ENCODE measurements at regions not wholly inside any gene's neighbourhood (a gene's known extent, or its start where the extent isn't known, plus 50 kb on each side); places are given as distances from the start of the nearest gene placed in this dataset.

GRCh38 chr16:79843145-79843544 lies 242.6 kb upstream of the MAF start:
- no peaks in the 10 kb centered on the region for H3F3A ChIP-seq (ENCODE audit: insufficient read depth, low read depth)
- H3K79me2 ChIP-seq (ENCODE audit: low read depth): no peaks in the 10 kb centered on the region
- no peaks in the 10 kb centered on the region for H4K20me1 ChIP-seq (ENCODE audit: insufficient read depth)
- no TSS peak for BruUV-seq (replicated peaks)
- ChIA-PET CTCF (no interaction called here), POLR2A (ENCODE audit: unreplicated experiment) (no interaction called here)
- no peak overlapping the region for H3K4me3 ChIP-seq
- H3K27me3 ChIP-seq (ENCODE audit: insufficient read depth, low read depth): peaks cover 80% of the 10 kb centered on the region
- intact Hi-C loops (cut with micrococcal nuclease; ENCODE audit: unreplicated experiment): no loop called here
- H3K27ac ChIP-seq: no peak overlapping the region
- no peaks in the 10 kb centered on the region for H3K9me2 ChIP-seq (ENCODE audit: insufficient read depth)
- no peaks in the 10 kb centered on the region for H3K9me3 ChIP-seq (ENCODE audit: insufficient read depth, low read depth)
- no peak for DNase-seq
- H3K36me3 ChIP-seq (ENCODE audit: low read depth): no peaks in the 10 kb centered on the region
- TF ChIP-seq EZH2 (IDR thresholded peaks at IDR 0.05; ENCODE audit: low read depth): no peak
- no peak for TF ChIP-seq CTCF (conservative IDR thresholded peaks at IDR 0.05)
- H2AFZ ChIP-seq: no peak overlapping the region
- H3K4me1 ChIP-seq (replicated peaks; ENCODE audit: insufficient read depth): no peaks in the 10 kb centered on the region
- no peak overlapping the region for H3K4me2 ChIP-seq

- no peaks in the 10 kb centered on the region for H3K4me1 ChIP-seq (replicated peaks; ENCODE audit: insufficient read depth)
- H3K27me3 ChIP-seq (ENCODE audit: insufficient read depth, low read depth): peaks cover 85% of the 10 kb centered on the region
- ChIA-PET CTCF (no interaction called here), POLR2A (ENCODE audit: unreplicated experiment) (no interaction called here)
- no peak for TF ChIP-seq EZH2 (IDR thresholded peaks at IDR 0.05; ENCODE audit: low read depth)
- TF ChIP-seq CTCF (conservative IDR thresholded peaks at IDR 0.05): no peak
- no peaks in the 10 kb centered on the region for H4K20me1 ChIP-seq (ENCODE audit: insufficient read depth)
- no peak for DNase-seq
- no peak overlapping the region for H3K27ac ChIP-seq
- BruUV-seq (replicated peaks): no TSS peak
- no peaks in the 10 kb centered on the region for H3K36me3 ChIP-seq (ENCODE audit: low read depth)
- H3F3A ChIP-seq (ENCODE audit: insufficient read depth, low read depth): no peaks in the 10 kb centered on the region
- no peaks in the 10 kb centered on the region for H3K79me2 ChIP-seq (ENCODE audit: low read depth)
- H3K9me3 ChIP-seq (ENCODE audit: insufficient read depth, low read depth): no peaks in the 10 kb centered on the region
- no peaks in the 10 kb centered on the region for H3K9me2 ChIP-seq (ENCODE audit: insufficient read depth)
- no peak overlapping the region for H2AFZ ChIP-seq
- intact Hi-C loops (cut with micrococcal nuclease; ENCODE audit: unreplicated experiment): no loop called here
- no peak overlapping the region for H3K4me3 ChIP-seq
- no peak overlapping the region for H3K4me2 ChIP-seq
Measured at GRCh38 chr16:79842197-79842596, 241.7 kb upstream of the MAF start.

GRCh38 chr16:79839466-79840341 lies 239.2 kb upstream of the MAF start:
- Histone ChIP-seq H3K79me2 (ENCODE audit: low read depth) (no peaks in the 10 kb centered on the region), H3K4me2 (no peak overlapping the region), H3K27me3 (ENCODE audit: insufficient read depth, low read depth) (peaks cover 85% of the 10 kb centered on the region), H3K36me3 (ENCODE audit: low read depth) (no peaks in the 10 kb centered on the region), H3F3A (ENCODE audit: insufficient read depth, low read depth) (no peaks in the 10 kb centered on the region), H4K20me1 (ENCODE audit: insufficient read depth) (no peaks in the 10 kb centered on the region), H3K9me2 (ENCODE audit: insufficient read depth) (no peaks in the 10 kb centered on the region; the same call in 1 of the 2 replicates), H3K9me3 (ENCODE audit: insufficient read depth, low read depth) (no peaks in the 10 kb centered on the region), H3K4me1 (replicated peaks; ENCODE audit: insufficient read depth) (no peaks in the 10 kb centered on the region), H3K4me3 (no peak overlapping the region), H3K27ac (no peak overlapping the region), H2AFZ (no peak overlapping the region)
- TF ChIP-seq EZH2 (IDR thresholded peaks at IDR 0.05; ENCODE audit: low read depth) (no peak), CTCF (conservative IDR thresholded peaks at IDR 0.05) (no peak)
- ChIA-PET POLR2A (ENCODE audit: unreplicated experiment) (interaction anchor here (0.6 kb wide), 1 partner anchor 527 kb away, joined by 3 read pairs; no protein-coding TSS in a partner anchor), CTCF (no interaction called here)
- intact Hi-C loops (cut with micrococcal nuclease; ENCODE audit: unreplicated experiment): no loop called here
- DNase-seq: no peak
- no TSS peak for BruUV-seq (replicated peaks)

Measured in PC-9 (cell line).